Activated T-cell treated with anti-CD3 and anti-CD28 coated beads, Interleukin-2, amount 50 U/mL, for 48 hours (primary cell): ENCODE measurements at regions not wholly inside any gene's neighbourhood (a gene's known extent, or its start where the extent isn't known, plus 50 kb on each side); places are given as distances from the start of the nearest gene placed in this dataset.
A peak's percentile ranks its signal among the peaks of the same experiment; 100 is the strongest.

Experiments
- DNase-seq, 2 experiments: peaks; one replicate each; pipeline ENCODE4 v3.0.0-alpha.2; 2020

- no peak for DNase-seq
These were observed 123.6 kb upstream of the RUNX3 start for GRCh38 chr1:25053576-25054250.

- no peak for DNase-seq
These were observed 121.8 kb upstream of the RUNX3 start for GRCh38 chr1:25051906-25052305.

- DNase-seq: no peak
These were observed 121.4 kb upstream of the RUNX3 start for GRCh38 chr1:25051504-25051903.

- no peak for DNase-seq
These were observed 120.1 kb upstream of the RUNX3 start for GRCh38 chr1:25050165-25050564.

GRCh38 chr1:25049190-25049589 is 119.1 kb upstream of the RUNX3 start:
- no peak for DNase-seq

- no peak for DNase-seq
These were observed 118.7 kb upstream of the RUNX3 start for GRCh38 chr1:25048728-25049127.

GRCh38 chr1:25047506-25048240 is 117.6 kb upstream of the RUNX3 start:
- DNase-seq: no peak

GRCh38 chr1:25046194-25046532 is 116.1 kb upstream of the RUNX3 start:
- DNase-seq: no peak

- no peak for DNase-seq
These were observed 115.6 kb upstream of the RUNX3 start for GRCh38 chr1:25045480-25046193.

GRCh38 chr1:25043228-25043580 is 113.1 kb upstream of the RUNX3 start:
- DNase-seq: no peak

- no peak for DNase-seq
These were observed 112.5 kb upstream of the RUNX3 start for GRCh38 chr1:25042331-25043227.

GRCh38 chr1:25041916-25042315 is 111.8 kb upstream of the RUNX3 start:
- no peak for DNase-seq

- DNase-seq: no peak
These were observed 110.1 kb upstream of the RUNX3 start for GRCh38 chr1:25040122-25040685.

- no peak for DNase-seq
These were observed 109.2 kb upstream of the RUNX3 start for GRCh38 chr1:25039229-25039628.

- DNase-seq: no peak
These were observed 108.6 kb upstream of the RUNX3 start for GRCh38 chr1:25038699-25039098.

GRCh38 chr1:25037174-25038074 is 107.3 kb upstream of the RUNX3 start:
- peak; percentile 82 to 87 for DNase-seq

GRCh38 chr1:25036117-25036546 is 106.1 kb upstream of the RUNX3 start:
- DNase-seq: no peak

- DNase-seq: no peak
These were observed 105.5 kb upstream of the RUNX3 start for GRCh38 chr1:25035523-25036116.

GRCh38 chr1:25034736-25035522 is 104.9 kb upstream of the RUNX3 start:
- DNase-seq: peak; percentile 51 to 57
